ENCODE measurements at regions not wholly inside any gene's neighbourhood (a gene's known extent, or its start where the extent isn't known, plus 50 kb on each side); places are given as distances from the start of the nearest gene placed in this dataset.
"Not testable (repeated sequence)": the region's sequence is repeated elsewhere in the genome, so short reads cannot be mapped to it uniquely, and the experiment has no call there.

GRCh38 chr3:117047951-117048705 is 338.5 kb downstream of the TUSC7 start:
- DNase-seq = no peak
- Histone ChIP-seq H3K9me3 (no peaks in the 10 kb centered on the region), H3K4me3 (no peak overlapping the region), H3K4me1 (no peaks in the 10 kb centered on the region), H3K36me3 (no peaks in the 10 kb centered on the region), H3K27ac (no peak overlapping the region), H3K27me3 (no peaks in the 10 kb centered on the region), H3K9ac (ENCODE audit: low read depth in 2 of 2, low read length in 2 of 2) (no peak overlapping the region)
- no peak for TF ChIP-seq CTCF (IDR thresholded peaks at IDR 0.05)
- intact Hi-C loops (cut with DNase I) = no loop called here

- Histone ChIP-seq H3K36me3 (no peaks in the 10 kb centered on the region), H3K4me1 (no peaks in the 10 kb centered on the region), H3K4me3 (no peak overlapping the region), H3K9ac (ENCODE audit: low read depth in 2 of 2, low read length in 2 of 2) (no peak overlapping the region), H3K27ac (no peak overlapping the region), H3K27me3 (no peaks in the 10 kb centered on the region), H3K9me3 (no peaks in the 10 kb centered on the region)
- TF ChIP-seq CTCF (IDR thresholded peaks at IDR 0.05) = no peak
- DNase-seq = no peak
- intact Hi-C loops (cut with DNase I) = loop anchor here (10.0 kb wide), 1 partner anchor 302 kb away; no protein-coding TSS in a partner anchor
Measured at GRCh38 chr3:117052395-117052794, 342.8 kb downstream of the TUSC7 start.

GRCh38 chr3:117054556-117054955 is 345.0 kb downstream of the TUSC7 start:
- Histone ChIP-seq H3K27ac (no peak overlapping the region), H3K27me3 (no peaks in the 10 kb centered on the region), H3K4me1 (no peaks in the 10 kb centered on the region), H3K9me3 (no peaks in the 10 kb centered on the region), H3K4me3 (no peak overlapping the region), H3K9ac (ENCODE audit: low read depth in 2 of 2, low read length in 2 of 2) (no peak overlapping the region), H3K36me3 (no peaks in the 10 kb centered on the region)
- intact Hi-C loops (cut with DNase I) = loop anchor here (10.0 kb wide), 1 partner anchor 300 kb away; no protein-coding TSS in a partner anchor
- TF ChIP-seq CTCF (IDR thresholded peaks at IDR 0.05) = no peak
- DNase-seq = no peak

GRCh38 chr3:117056946-117057345 is 347.4 kb downstream of the TUSC7 start:
- intact Hi-C loops (cut with DNase I) = loop anchor here (10.0 kb wide), 1 partner anchor 298 kb away; no protein-coding TSS in a partner anchor
- not testable (repeated sequence) for H3K4me1 ChIP-seq; H3K27me3 ChIP-seq; H3K36me3 ChIP-seq; H3K9ac ChIP-seq (ENCODE audit: low read depth in 2 of 2, low read length in 2 of 2); H3K9me3 ChIP-seq; H3K27ac ChIP-seq; DNase-seq; H3K4me3 ChIP-seq

GRCh38 chr3:117059067-117059955 is 349.7 kb downstream of the TUSC7 start:
- peak; percentile 52 for TF ChIP-seq CTCF (IDR thresholded peaks at IDR 0.05)
- H3K9ac ChIP-seq (ENCODE audit: low read depth in 2 of 2, low read length in 2 of 2) = no peak overlapping the region
- DNase-seq = no peak

More at GRCh38 chr3:117059067-117059955, 349.7 kb downstream of the TUSC7 start:
- Histone ChIP-seq H3K9me3 (no peaks in the 10 kb centered on the region), H3K27me3 (no peaks in the 10 kb centered on the region), H3K36me3 (no peaks in the 10 kb centered on the region), H3K27ac (no peak overlapping the region), H3K4me1 (no peaks in the 10 kb centered on the region), H3K4me3 (no peak overlapping the region)
- intact Hi-C loops (cut with DNase I) = loop anchor here (10.0 kb wide), 1 partner anchor 295 kb away; no protein-coding TSS in a partner anchor

Measured in colonic mucosa (tissue), 4 donors.